ENCODE measurements at regions not wholly inside any gene's neighbourhood (a gene's known extent, or its start where the extent isn't known, plus 50 kb on each side); places are given as distances from the start of the nearest gene placed in this dataset.

DNA sequence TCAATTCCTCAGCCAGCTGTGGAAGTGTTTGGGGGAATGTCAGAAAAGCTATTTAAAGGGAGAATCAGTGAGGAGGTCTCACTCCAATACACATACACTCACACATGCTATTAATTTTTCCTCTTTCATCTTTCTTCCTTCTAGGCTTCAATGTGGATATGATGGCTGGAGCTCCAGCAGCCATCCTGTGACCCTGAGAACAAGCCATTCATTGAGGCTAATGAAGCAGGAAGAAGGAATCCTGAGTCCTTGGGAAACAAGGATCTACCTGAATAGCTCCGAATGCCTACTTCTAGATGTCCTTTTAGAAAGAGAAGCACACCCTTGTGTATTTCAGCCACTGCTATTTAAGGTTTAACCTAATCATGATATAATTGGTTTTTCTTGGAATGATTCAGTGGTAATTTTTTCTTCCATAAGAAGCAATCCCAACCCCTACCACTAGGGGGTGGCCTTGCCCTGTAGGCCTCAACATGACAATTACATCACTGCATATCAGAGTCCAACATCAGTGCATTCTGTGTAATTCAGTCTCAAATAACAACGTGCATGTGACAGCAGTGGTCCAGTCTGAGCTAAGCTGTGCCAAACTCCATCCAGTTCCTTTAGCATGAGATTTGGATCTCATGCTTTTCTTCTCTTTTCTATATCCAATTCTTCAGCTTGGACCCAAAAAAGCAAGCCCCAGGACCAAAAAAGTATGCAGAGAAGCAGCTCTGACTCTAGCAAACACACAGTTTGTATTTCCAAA is 85.3 kb upstream of the ANKRD1 start:
- Histone ChIP-seq H3K4me3 (no peak overlapping the region), H3K4me2 (no peak overlapping the region), H3K9me3 (ENCODE audit: insufficient read depth, low read depth) (no peaks in the 10 kb centered on the region), H3K79me2 (ENCODE audit: low read depth) (no peaks in the 10 kb centered on the region), H3K27ac (no peak overlapping the region), H3K9me2 (ENCODE audit: insufficient read depth) (no peaks in the 10 kb centered on the region), H2AFZ (no peak overlapping the region), H3K4me1 (replicated peaks; ENCODE audit: insufficient read depth) (no peaks in the 10 kb centered on the region), H3K27me3 (ENCODE audit: insufficient read depth, low read depth) (no peaks in the 10 kb centered on the region), H3F3A (ENCODE audit: insufficient read depth, low read depth) (no peaks in the 10 kb centered on the region), H4K20me1 (ENCODE audit: insufficient read depth) (no peaks in the 10 kb centered on the region), H3K36me3 (ENCODE audit: low read depth) (no peaks in the 10 kb centered on the region)
- DNase-seq = peak; percentile 35 to 46
- intact Hi-C loops (cut with micrococcal nuclease; ENCODE audit: unreplicated experiment) = loop anchor here (1.0 to 5.0 kb wide), 3 partner anchors 95 to 751 kb away; no protein-coding TSS in a partner anchor
- no TSS peak for BruUV-seq (replicated peaks)
- TF ChIP-seq, protein P1, sequence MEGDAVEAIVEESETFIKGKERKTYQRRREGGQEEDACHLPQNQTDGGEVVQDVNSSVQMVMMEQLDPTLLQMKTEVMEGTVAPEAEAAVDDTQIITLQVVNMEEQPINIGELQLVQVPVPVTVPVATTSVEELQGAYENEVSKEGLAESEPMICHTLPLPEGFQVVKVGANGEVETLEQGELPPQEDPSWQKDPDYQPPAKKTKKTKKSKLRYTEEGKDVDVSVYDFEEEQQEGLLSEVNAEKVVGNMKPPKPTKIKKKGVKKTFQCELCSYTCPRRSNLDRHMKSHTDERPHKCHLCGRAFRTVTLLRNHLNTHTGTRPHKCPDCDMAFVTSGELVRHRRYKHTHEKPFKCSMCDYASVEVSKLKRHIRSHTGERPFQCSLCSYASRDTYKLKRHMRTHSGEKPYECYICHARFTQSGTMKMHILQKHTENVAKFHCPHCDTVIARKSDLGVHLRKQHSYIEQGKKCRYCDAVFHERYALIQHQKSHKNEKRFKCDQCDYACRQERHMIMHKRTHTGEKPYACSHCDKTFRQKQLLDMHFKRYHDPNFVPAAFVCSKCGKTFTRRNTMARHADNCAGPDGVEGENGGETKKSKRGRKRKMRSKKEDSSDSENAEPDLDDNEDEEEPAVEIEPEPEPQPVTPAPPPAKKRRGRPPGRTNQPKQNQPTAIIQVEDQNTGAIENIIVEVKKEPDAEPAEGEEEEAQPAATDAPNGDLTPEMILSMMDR (conservative IDR thresholded peaks at IDR 0.05) = peak; percentile 88
- no peak for TF ChIP-seq EZH2 (IDR thresholded peaks at IDR 0.05; ENCODE audit: low read depth)
- POLR2A ChIA-PET (ENCODE audit: unreplicated experiment) = no interaction called here
- CTCF ChIA-PET = interaction anchor here (0.6 to 0.8 kb wide), 3 partner anchors 94 to 245 kb away, joined by 4 to 6 read pairs (median 5); no protein-coding TSS in a partner anchor

DNA sequence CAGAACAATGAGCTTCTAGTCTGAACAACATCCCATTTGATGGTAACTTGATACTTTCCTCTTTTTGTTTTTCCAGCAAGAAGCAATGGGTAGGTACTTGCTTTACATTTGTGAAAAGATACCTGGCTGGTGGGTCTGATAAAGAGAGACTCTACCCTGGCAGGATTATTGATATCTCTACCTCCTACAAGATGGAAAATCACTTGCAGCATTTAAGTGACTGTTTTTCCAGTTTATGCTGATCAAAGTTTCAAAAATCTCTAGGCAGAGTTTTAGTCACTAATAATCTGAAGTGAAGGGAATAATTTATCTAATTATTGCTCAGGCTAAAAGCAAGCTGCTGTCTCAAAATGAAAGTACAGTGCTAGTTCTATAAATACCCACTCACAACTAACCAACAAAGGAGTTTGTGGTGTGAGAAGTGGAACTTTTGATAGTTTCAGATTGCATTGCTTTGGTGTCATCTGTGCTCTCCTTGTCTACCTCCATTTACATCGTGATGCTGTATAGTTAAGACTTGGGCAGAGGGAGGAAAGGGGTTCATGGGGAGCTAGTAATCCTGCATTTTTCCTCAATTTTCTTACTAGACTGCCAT is 86.0 kb upstream of the ANKRD1 start:
- no TSS peak for BruUV-seq (replicated peaks)
- Histone ChIP-seq H3K9me2 (ENCODE audit: insufficient read depth) (no peaks in the 10 kb centered on the region), H3K27me3 (ENCODE audit: insufficient read depth, low read depth) (no peaks in the 10 kb centered on the region), H3K27ac (no peak overlapping the region), H3K4me3 (no peak overlapping the region), H3K9me3 (ENCODE audit: insufficient read depth, low read depth) (no peaks in the 10 kb centered on the region), H3K4me1 (replicated peaks; ENCODE audit: insufficient read depth) (no peaks in the 10 kb centered on the region), H2AFZ (no peak overlapping the region), H4K20me1 (ENCODE audit: insufficient read depth) (no peaks in the 10 kb centered on the region), H3K4me2 (no peak overlapping the region), H3F3A (ENCODE audit: insufficient read depth, low read depth) (no peaks in the 10 kb centered on the region), H3K79me2 (ENCODE audit: low read depth) (no peaks in the 10 kb centered on the region), H3K36me3 (ENCODE audit: low read depth) (no peaks in the 10 kb centered on the region)
- no peak for DNase-seq
- POLR2A ChIA-PET (ENCODE audit: unreplicated experiment) = no interaction called here
- CTCF ChIA-PET = interaction anchor here (0.6 to 0.8 kb wide), 2 partner anchors 157 to 244 kb away, joined by 5 to 6 read pairs; no protein-coding TSS in a partner anchor
- TF ChIP-seq, protein P1 (conservative IDR thresholded peaks at IDR 0.05) = no peak
- no peak for TF ChIP-seq EZH2 (IDR thresholded peaks at IDR 0.05; ENCODE audit: low read depth)
- intact Hi-C loops (cut with micrococcal nuclease; ENCODE audit: unreplicated experiment) = loop anchor here (1.0 to 5.0 kb wide), 3 partner anchors 96 to 750 kb away; no protein-coding TSS in a partner anchor

DNA sequence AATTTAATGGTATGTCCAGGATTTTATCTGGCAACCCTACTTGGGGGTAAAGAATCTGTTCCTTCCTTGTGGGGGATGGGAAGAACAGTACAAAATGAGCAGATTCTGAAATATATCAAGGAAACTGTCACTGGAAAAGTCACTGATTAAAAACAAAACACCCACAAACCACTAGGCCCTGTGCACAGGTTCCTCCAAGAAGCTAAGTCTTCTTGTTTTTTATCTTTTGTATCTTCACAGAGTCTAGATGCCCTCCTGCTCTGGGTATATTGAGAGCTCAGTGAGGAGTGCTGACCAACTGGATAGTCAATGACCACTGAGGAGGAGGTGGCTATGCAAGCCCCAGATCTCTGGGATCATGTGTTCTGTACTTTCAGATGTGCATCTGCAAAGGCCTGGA is 86.8 kb upstream of the ANKRD1 start:
- Histone ChIP-seq H3K4me3 (no peak overlapping the region), H3K9me2 (ENCODE audit: insufficient read depth) (no peaks in the 10 kb centered on the region), H3K4me2 (no peak overlapping the region), H2AFZ (no peak overlapping the region), H3K27me3 (ENCODE audit: insufficient read depth, low read depth) (no peaks in the 10 kb centered on the region), H3K9me3 (ENCODE audit: insufficient read depth, low read depth) (no peaks in the 10 kb centered on the region), H3K27ac (no peak overlapping the region), H3K36me3 (ENCODE audit: low read depth) (no peaks in the 10 kb centered on the region), H3K79me2 (ENCODE audit: low read depth) (no peaks in the 10 kb centered on the region), H3F3A (ENCODE audit: insufficient read depth, low read depth) (no peaks in the 10 kb centered on the region), H4K20me1 (ENCODE audit: insufficient read depth) (no peaks in the 10 kb centered on the region), H3K4me1 (replicated peaks; ENCODE audit: insufficient read depth) (no peaks in the 10 kb centered on the region)
- no peak for TF ChIP-seq EZH2 (IDR thresholded peaks at IDR 0.05; ENCODE audit: low read depth)
- TF ChIP-seq, protein P1 (conservative IDR thresholded peaks at IDR 0.05) = no peak
- ChIA-PET POLR2A (ENCODE audit: unreplicated experiment) (no interaction called here), CTCF (no interaction called here)
- intact Hi-C loops (cut with micrococcal nuclease; ENCODE audit: unreplicated experiment) = loop anchor here (5.0 kb wide), 1 partner anchor 750 kb away; no protein-coding TSS in a partner anchor
- BruUV-seq (replicated peaks) = no TSS peak
- no peak for DNase-seq

Measured in PC-9 (cell line).